ENCODE measurements at regions not wholly inside any gene's neighbourhood (a gene's known extent, or its start where the extent isn't known, plus 50 kb on each side); places are given as distances from the start of the nearest gene placed in this dataset.

DNA sequence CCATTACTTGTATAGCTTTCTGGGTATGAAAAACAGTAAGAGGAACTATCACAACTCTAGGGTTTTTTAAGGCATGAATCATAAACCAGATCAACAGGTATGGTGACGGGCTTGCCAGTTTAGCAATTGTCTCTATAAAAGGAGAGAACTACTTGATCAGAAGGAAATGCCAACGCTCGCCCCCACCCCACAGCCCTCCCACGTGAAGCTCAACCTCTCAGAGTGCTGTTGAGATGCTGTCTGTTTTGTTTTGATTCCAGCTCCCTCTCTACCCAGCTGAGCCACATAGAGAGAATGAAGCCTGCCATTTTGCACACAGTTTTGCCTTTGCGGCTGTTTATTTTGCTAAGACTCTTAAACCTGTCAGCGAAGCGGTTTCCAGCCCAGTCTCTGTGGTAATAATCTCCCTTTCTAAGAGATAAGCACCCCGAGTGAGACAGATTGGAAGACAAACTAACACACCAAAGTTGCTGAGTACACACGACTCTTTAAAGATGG is 257.9 kb upstream of the ANKRD55 start:
- Histone ChIP-seq H3K4me1 (ENCODE audit: insufficient read depth, low read length, poor library complexity, severe bottlenecking) (no peaks in the 10 kb centered on the region), H3K4me3 (ENCODE audit: low read depth, low read length, poor library complexity, severe bottlenecking) (no peak overlapping the region), H3K27me3 (replicated peaks; ENCODE audit: insufficient read depth, low read depth, low read length, poor library complexity) (no peaks in the 10 kb centered on the region), H3K9me3 (ENCODE audit: low read depth, low read length, poor library complexity, severe bottlenecking) (no peaks in the 10 kb centered on the region), H3K36me3 (ENCODE audit: insufficient read depth, low read length, poor library complexity, severe bottlenecking) (no peaks in the 10 kb centered on the region), H3K27ac (ENCODE audit: low read depth, low read length, poor library complexity, severe bottlenecking) (no peak overlapping the region)
- BruUV-seq (replicated peaks) = no TSS peak
- CTCF ChIA-PET = no interaction called here
- no peak for TF ChIP-seq EZH2 (IDR thresholded peaks at IDR 0.05; ENCODE audit: borderline replicate concordance, low read depth, low read length, poor library complexity, severe bottlenecking)
- TF ChIP-seq, protein P1, sequence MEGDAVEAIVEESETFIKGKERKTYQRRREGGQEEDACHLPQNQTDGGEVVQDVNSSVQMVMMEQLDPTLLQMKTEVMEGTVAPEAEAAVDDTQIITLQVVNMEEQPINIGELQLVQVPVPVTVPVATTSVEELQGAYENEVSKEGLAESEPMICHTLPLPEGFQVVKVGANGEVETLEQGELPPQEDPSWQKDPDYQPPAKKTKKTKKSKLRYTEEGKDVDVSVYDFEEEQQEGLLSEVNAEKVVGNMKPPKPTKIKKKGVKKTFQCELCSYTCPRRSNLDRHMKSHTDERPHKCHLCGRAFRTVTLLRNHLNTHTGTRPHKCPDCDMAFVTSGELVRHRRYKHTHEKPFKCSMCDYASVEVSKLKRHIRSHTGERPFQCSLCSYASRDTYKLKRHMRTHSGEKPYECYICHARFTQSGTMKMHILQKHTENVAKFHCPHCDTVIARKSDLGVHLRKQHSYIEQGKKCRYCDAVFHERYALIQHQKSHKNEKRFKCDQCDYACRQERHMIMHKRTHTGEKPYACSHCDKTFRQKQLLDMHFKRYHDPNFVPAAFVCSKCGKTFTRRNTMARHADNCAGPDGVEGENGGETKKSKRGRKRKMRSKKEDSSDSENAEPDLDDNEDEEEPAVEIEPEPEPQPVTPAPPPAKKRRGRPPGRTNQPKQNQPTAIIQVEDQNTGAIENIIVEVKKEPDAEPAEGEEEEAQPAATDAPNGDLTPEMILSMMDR (conservative IDR thresholded peaks at IDR 0.05; ENCODE audit: low read depth, low read length) = no peak
- POLR2A ChIA-PET (ENCODE audit: low non-redundant PET) = no interaction called here
- intact Hi-C loops (cut with micrococcal nuclease; ENCODE audit: unreplicated experiment) = no loop called here
- no peak for DNase-seq (ENCODE audit: low spot score)

GRCh38 chr5:56489272-56489671 is 256.1 kb upstream of the ANKRD55 start:
- Histone ChIP-seq H3K27me3 (replicated peaks; ENCODE audit: insufficient read depth, low read depth, low read length, poor library complexity) (no peaks in the 10 kb centered on the region), H3K9me3 (ENCODE audit: low read depth, low read length, poor library complexity, severe bottlenecking) (no peaks in the 10 kb centered on the region), H3K4me3 (ENCODE audit: low read depth, low read length, poor library complexity, severe bottlenecking) (no peak overlapping the region), H3K36me3 (ENCODE audit: insufficient read depth, low read length, poor library complexity, severe bottlenecking) (no peaks in the 10 kb centered on the region), H3K27ac (ENCODE audit: low read depth, low read length, poor library complexity, severe bottlenecking) (no peak overlapping the region), H3K4me1 (ENCODE audit: insufficient read depth, low read length, poor library complexity, severe bottlenecking) (no peaks in the 10 kb centered on the region)
- POLR2A ChIA-PET (ENCODE audit: low non-redundant PET) = no interaction called here
- BruUV-seq (replicated peaks) = no TSS peak
- DNase-seq (ENCODE audit: low spot score) = no peak
- intact Hi-C loops (cut with micrococcal nuclease; ENCODE audit: unreplicated experiment) = no loop called here
- CTCF ChIA-PET = no interaction called here
- TF ChIP-seq, protein P1 (conservative IDR thresholded peaks at IDR 0.05; ENCODE audit: low read depth, low read length) = no peak

GRCh38 chr5:56487528-56488115 is 254.5 kb upstream of the ANKRD55 start:
- no peak for TF ChIP-seq EZH2 (IDR thresholded peaks at IDR 0.05; ENCODE audit: borderline replicate concordance, low read depth, low read length, poor library complexity, severe bottlenecking)
- TF ChIP-seq, protein P1 (conservative IDR thresholded peaks at IDR 0.05; ENCODE audit: low read depth, low read length) = no peak
- Histone ChIP-seq H3K36me3 (ENCODE audit: insufficient read depth, low read length, poor library complexity, severe bottlenecking) (no peaks in the 10 kb centered on the region), H3K27ac (ENCODE audit: low read depth, low read length, poor library complexity, severe bottlenecking) (no peak overlapping the region), H3K4me1 (ENCODE audit: insufficient read depth, low read length, poor library complexity, severe bottlenecking) (no peaks in the 10 kb centered on the region), H3K27me3 (replicated peaks; ENCODE audit: insufficient read depth, low read depth, low read length, poor library complexity) (no peaks in the 10 kb centered on the region), H3K9me3 (ENCODE audit: low read depth, low read length, poor library complexity, severe bottlenecking) (no peaks in the 10 kb centered on the region), H3K4me3 (ENCODE audit: low read depth, low read length, poor library complexity, severe bottlenecking) (no peak overlapping the region)
- DNase-seq (ENCODE audit: low spot score) = no peak
- BruUV-seq (replicated peaks) = no TSS peak
- intact Hi-C loops (cut with micrococcal nuclease; ENCODE audit: unreplicated experiment) = no loop called here
- CTCF ChIA-PET = no interaction called here
- POLR2A ChIA-PET (ENCODE audit: low non-redundant PET) = no interaction called here
